Suppressor macrophage (primary cell): ENCODE measurements at regions not wholly inside any gene's neighbourhood (a gene's known extent, or its start where the extent isn't known, plus 50 kb on each side); places are given as distances from the start of the nearest gene placed in this dataset.
"Not testable (repeated sequence)": the region's sequence is repeated elsewhere in the genome, so short reads cannot be mapped to it uniquely, and the experiment has no call there.

Source experiments
- DNase-seq, 4 experiments: peaks; one replicate each; pipeline ENCODE4 v3.0.0-alpha.2; 2020 to 2022

DNA sequence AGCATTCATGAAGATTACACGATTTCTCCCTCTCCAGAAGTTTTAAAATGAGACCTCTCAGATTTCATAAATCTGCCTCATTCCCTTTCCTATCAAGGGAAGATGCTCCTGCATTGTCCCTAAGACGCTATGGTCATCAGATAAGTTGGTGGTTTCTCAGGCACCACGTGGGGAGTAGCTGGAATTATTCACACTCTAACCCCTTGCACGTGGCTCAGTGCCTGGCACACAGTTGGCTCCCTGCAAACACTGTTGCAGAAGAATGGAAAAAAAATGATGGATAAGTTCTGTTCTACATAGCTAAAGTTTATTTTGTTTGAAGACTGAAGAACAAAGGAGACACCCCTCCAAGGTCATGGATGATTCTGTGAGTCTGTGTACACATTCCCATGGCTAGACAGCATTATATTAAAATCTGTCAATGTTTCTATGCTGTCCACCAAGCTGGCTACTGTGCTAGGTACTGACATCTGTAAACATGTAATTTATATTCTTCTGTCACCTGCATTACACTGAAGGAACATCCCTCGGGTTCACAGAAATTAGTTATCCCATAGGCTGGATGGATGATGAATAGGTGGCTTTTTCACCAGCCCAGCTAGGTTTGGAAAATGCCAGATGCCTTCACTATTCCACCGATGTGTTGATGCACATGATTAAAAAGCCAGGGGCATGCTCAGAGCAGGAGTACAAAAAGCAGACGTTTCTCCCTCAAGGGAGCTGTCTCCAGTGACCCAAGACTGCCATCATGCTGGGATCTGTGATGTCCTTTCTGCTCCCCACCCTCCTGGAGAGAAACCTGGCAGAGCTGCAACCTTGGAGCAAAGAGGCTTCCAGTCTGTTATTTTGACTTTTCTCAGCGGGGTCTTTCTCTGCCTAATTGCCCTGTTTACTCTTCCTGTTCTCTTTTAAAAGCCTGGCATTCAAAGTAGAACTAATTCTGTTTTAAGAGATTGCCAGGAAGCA is 610.5 kb downstream of the UTRN start:
- DNase-seq, result no peak

GRCh38 chr6:144896289-144896688 is 611.2 kb downstream of the UTRN start:
- no peak for DNase-seq

- DNase-seq, result no peak
Observed at GRCh38 chr6:144896871-144897270, 611.7 kb downstream of the UTRN start.

DNA sequence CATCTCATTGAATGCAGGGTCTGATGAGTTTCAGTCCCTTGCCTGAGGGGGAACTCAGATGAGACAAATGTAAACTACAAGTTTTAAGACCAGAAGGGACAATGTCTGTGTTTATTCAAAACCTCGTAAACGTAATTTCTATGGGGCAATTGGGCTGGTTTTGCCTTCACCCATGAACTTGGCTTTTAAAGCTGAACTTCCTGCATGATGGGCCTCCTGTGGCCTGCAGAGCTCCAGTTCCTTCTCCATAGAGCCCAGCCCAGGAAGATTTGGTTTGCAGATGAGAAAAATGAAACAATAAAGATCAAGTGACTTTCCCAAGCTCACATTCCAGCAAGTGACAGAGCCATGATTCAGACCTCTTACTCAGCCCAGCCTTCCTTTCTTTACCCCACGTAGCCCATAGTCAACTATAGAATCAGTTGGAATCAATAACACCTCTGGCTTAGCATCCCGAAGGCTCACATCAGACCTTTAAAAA is 612.3 kb downstream of the UTRN start:
- DNase-seq, result peak in 1 of 4 experiments; percentile 6

- DNase-seq, result no peak
Observed at GRCh38 chr6:144898052-144898689, 613.0 kb downstream of the UTRN start.

GRCh38 chr6:144898741-144899140 is 613.6 kb downstream of the UTRN start:
- DNase-seq, result no peak

DNA sequence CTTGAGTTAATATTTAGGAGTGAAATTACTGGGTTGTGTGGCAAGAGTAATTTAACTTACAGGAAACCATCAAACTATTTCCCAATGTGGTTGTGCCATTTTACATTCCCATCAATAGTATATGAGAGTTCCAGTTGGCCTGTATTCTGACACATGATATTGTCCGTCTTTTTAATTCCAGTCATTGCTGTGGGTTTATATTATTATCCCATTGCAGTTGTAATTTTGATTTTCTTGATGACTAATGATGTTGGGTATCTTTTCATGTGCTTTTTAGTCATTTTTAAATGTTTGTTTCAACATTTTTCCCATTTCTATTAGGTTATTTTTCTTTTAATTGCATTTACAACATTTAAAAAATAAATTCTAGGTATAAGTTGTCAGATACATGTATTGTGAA is 614.0 kb downstream of the UTRN start:
- DNase-seq, result no peak

DNA sequence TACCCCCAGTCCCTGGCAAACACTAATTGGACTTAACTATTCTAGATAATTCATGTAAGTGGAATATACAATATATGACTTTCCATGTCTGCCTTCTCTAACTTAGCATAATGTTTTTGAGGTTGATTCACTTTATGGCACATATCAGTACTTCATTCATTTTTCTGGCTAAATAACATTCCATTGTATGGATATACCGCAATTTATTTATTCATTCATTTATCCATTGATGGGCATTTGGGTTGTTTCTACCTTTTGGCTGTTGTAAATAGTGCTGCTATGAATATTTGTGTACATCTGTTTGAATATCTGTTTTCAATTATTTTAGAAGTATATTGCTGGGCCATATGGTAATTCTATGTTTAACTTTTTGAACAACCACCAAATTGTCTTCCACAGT is 616.3 kb downstream of the UTRN start:
- no peak for DNase-seq

GRCh38 chr6:144908004-144908403 is 622.9 kb downstream of the UTRN start:
- no peak for DNase-seq

DNA sequence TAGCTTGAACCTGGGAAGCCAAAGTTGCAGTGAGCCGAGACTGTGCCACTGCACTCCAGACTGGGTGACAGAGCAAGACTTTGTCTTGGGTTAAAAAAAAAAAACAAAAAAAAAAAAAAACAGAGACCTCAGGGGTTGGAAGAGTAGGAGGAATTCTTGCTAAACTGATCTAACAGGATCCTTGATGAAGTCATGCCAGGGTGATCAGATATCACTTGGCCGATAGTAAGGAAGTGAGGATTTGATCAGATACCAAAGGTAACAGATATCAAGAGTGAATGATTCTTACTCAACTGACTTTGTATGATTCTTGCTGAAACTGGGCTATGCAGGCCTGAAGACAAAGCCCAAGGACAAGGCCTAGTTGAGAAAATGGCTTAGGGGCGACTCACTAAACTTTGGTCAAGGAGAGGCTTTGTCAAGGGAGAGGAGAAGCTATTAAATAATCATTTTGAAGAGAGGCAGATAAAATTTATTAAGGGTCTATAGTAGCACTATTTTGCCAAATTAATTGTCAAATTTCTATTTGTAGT is 624.7 kb downstream of the UTRN start:
- DNase-seq, result no peak

- DNase-seq, result no peak
Observed at GRCh38 chr6:144911322-144911721, 626.2 kb downstream of the UTRN start.

- no peak for DNase-seq
Observed at GRCh38 chr6:144912474-144912873, 627.3 kb downstream of the UTRN start.

GRCh38 chr6:144918073-144918472 is 632.9 kb downstream of the UTRN start:
- no peak for DNase-seq

- DNase-seq, result no peak
Observed at GRCh38 chr6:144919560-144919959, 634.4 kb downstream of the UTRN start.

- DNase-seq, result peak; percentile 45 to 70 (median 56)
Observed at GRCh38 chr6:144920391-144920961, 635.3 kb downstream of the UTRN start.

- DNase-seq, result no peak
Observed at GRCh38 chr6:144921206-144921975, 636.3 kb downstream of the UTRN start.

GRCh38 chr6:144922120-144922722 is 637.1 kb downstream of the UTRN start:
- peak in 2 of 4 experiments; percentile 7 to 28 for DNase-seq

DNA sequence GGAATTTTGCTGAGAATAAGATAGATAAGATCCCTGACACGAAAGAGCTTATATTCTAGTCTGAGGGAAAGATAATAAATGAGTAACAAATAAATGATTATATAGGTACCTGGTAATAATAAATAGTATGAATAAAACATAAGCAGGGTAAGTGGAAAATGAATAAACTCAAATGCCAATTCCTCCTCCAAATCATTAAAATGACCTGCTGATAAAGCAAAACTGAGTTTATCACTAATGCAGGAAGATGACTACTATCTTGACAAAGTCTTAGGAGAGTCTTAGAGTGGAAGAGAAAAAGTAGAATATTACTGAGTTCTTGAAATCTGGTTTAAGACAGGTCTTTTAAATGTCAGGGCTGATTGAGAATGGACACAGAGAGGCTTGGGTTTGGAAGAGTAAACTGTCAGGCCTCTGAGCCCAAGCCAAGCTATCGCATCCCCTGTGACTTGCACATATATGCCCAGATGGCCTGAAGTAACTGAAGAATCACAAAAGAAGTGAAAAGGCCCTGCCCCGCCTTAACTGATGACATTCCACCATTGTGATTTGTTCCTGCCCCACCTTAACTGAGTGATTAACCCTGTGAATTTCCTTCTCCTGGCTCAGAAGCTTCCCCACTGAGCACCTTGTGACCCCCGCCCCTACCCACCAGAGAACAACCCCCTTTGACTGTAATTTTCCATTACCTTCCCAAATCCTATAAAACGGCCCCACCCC is 637.8 kb downstream of the UTRN start:
- DNase-seq, result not testable (repeated sequence)

- not testable (repeated sequence) for DNase-seq
Observed at GRCh38 chr6:144923491-144923787, 638.3 kb downstream of the UTRN start.

DNA sequence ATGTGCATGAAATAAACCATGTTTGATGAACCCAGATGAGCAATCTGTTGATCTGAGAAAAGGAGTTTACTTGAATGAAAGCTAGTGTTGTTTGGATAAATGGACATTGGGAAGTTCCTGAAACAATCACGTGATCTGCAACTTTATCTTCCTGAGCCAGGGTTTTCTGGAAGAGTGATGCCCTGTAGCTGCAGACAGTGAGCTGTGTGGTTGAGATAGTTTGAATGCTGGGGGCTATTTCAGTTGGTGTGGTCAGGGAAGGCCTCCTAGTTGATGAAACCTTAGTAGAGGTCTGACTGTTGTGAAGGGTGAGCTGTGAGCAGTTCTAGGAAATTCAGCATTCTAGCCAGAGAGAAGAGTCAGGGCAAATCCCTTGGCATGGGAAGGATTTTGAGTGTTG is 643.7 kb downstream of the UTRN start:
- DNase-seq, result no peak

GRCh38 chr6:144929262-144929661 is 644.1 kb downstream of the UTRN start:
- no peak for DNase-seq
